ENCODE measurements at regions not wholly inside any gene's neighbourhood (a gene's known extent, or its start where the extent isn't known, plus 50 kb on each side); places are given as distances from the start of the nearest gene placed in this dataset.

GRCh38 chr10:10552948-10553347, 464.7 kb upstream of the CELF2 start:
- no peaks in the 10 kb centered on the region for H3K36me3 Mint-ChIP-seq (ENCODE audit: low read depth)
- DNase-seq (no peak), ATAC-seq (ENCODE audit: poor library complexity) (no peak)
- ChIA-PET POLR2A (no interaction called here), CTCF (no interaction called here)
- no peak overlapping the region for H3K4me3 Mint-ChIP-seq
- H3K27me3 Mint-ChIP-seq = no peaks in the 10 kb centered on the region
- Histone ChIP-seq H3K9me3 (ENCODE audit: control insufficient read depth in 1 of 2, insufficient read depth in 1 of 2, low read length in 2 of 2) (no peaks in the 10 kb centered on the region), H3K4me3 (ENCODE audit: low read length) (no peak overlapping the region), H3K36me3 (ENCODE audit: insufficient read depth, low read length) (no peaks in the 10 kb centered on the region), H3K27ac (ENCODE audit: low read depth in 1 of 2, low read length in 2 of 2) (no peak overlapping the region), H3K27me3 (ENCODE audit: control insufficient read depth in 1 of 2, insufficient read depth in 2 of 2, low read length in 2 of 2) (no peaks in the 10 kb centered on the region), H3K4me1 (ENCODE audit: insufficient read depth, low read length) (no peaks in the 10 kb centered on the region)
- intact Hi-C loops (cut with DNase I, micrococcal nuclease) = no loop called here
- TF ChIP-seq, protein P1, sequence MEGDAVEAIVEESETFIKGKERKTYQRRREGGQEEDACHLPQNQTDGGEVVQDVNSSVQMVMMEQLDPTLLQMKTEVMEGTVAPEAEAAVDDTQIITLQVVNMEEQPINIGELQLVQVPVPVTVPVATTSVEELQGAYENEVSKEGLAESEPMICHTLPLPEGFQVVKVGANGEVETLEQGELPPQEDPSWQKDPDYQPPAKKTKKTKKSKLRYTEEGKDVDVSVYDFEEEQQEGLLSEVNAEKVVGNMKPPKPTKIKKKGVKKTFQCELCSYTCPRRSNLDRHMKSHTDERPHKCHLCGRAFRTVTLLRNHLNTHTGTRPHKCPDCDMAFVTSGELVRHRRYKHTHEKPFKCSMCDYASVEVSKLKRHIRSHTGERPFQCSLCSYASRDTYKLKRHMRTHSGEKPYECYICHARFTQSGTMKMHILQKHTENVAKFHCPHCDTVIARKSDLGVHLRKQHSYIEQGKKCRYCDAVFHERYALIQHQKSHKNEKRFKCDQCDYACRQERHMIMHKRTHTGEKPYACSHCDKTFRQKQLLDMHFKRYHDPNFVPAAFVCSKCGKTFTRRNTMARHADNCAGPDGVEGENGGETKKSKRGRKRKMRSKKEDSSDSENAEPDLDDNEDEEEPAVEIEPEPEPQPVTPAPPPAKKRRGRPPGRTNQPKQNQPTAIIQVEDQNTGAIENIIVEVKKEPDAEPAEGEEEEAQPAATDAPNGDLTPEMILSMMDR (IDR thresholded peaks at IDR 0.05) = no peak
- H3K4me1 Mint-ChIP-seq (ENCODE audit: low read depth) = no peaks in the 10 kb centered on the region
- H3K9me3 Mint-ChIP-seq = no peaks in the 10 kb centered on the region
- H3K27ac Mint-ChIP-seq = no peak overlapping the region

DNA sequence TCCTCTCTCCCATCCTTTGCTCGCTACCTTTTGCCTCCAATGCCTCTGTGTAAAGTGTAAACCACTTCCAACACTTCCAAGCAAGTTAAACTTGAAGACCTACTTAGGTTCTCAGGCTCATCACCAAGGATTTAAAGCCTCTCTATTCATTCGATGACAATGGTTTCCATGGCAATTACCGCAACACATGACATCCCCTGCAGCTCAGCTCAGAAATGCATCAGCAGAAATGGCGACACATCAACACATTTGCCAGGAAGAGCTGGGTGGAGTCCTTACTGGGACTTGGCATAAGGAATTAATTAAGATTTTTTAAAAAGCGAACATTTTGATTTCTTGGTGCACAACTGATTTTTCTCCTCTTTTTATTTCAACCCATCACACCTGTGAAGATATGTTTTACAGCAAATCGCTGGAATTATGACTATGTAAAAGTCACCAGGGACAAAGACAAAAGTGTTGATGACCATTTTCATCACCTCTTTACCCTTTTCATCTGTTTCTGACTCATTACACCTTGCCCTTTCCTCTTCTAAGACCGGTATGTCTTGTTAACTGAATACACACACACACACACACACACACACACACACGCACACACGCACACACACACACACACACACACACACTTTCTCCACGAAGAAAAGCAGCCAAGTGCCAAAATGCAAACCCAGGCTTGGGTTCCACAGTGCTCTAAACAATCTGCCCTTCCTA, 453.4 kb upstream of the CELF2 start:
- CTCF ChIA-PET = no interaction called here
- no peaks in the 10 kb centered on the region for H3K36me3 Mint-ChIP-seq (ENCODE audit: low read depth)
- Histone ChIP-seq H3K27me3 (ENCODE audit: control insufficient read depth in 1 of 2, insufficient read depth in 2 of 2, low read length in 2 of 2) (peaks cover 0 to 8% of the 10 kb centered on the region in 2 experiments), H3K36me3 (ENCODE audit: insufficient read depth, low read length) (no peaks in the 10 kb centered on the region), H3K9me3 (ENCODE audit: control insufficient read depth in 1 of 2, insufficient read depth in 1 of 2, low read length in 2 of 2) (peaks cover 0 to 5% of the 10 kb centered on the region in 2 experiments), H3K27ac (ENCODE audit: low read depth in 1 of 2, low read length in 2 of 2) (no peak overlapping the region), H3K4me1 (ENCODE audit: insufficient read depth, low read length) (no peaks in the 10 kb centered on the region), H3K4me3 (ENCODE audit: low read length) (no peak overlapping the region)
- ATAC-seq (ENCODE audit: poor library complexity) (no peak), DNase-seq (no peak)
- TF ChIP-seq, protein P1 (IDR thresholded peaks at IDR 0.05) = no peak
- POLR2A ChIA-PET = no interaction called here
- H3K9me3 Mint-ChIP-seq = peaks cover 2% of the 10 kb centered on the region
- intact Hi-C loops (cut with DNase I, micrococcal nuclease) = no loop called here
- H3K4me1 Mint-ChIP-seq (ENCODE audit: low read depth) = no peaks in the 10 kb centered on the region
- H3K27ac Mint-ChIP-seq = no peak overlapping the region
- peaks cover 52% of the 10 kb centered on the region for H3K27me3 Mint-ChIP-seq
- no peak overlapping the region for H3K4me3 Mint-ChIP-seq

DNA sequence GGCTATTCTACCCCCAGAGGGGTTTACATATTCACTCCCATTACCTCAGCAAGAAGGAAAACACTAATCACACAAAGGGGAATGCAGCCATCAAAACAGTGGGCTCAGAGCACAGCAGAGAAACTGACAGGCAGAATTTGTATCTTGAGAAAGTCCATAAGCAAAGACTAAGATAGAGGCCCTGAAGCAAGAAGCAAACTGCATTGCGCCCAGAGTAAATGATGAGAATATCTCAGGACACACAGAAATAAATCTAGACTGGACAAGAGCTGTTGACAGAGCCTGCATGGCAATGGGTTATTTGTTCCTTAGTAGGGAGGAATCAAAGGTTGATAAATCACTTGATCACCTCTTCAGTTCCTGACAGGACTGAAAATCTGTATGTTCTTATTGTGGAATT, 440.7 kb upstream of the CELF2 start:
- no peak overlapping the region for H3K27ac Mint-ChIP-seq
- Histone ChIP-seq H3K27ac (ENCODE audit: low read depth in 1 of 2, low read length in 2 of 2) (no peak overlapping the region), H3K9me3 (ENCODE audit: control insufficient read depth in 1 of 2, insufficient read depth in 1 of 2, low read length in 2 of 2) (no peaks in the 10 kb centered on the region), H3K4me1 (ENCODE audit: insufficient read depth, low read length) (no peaks in the 10 kb centered on the region), H3K4me3 (ENCODE audit: low read length) (no peak overlapping the region), H3K27me3 (ENCODE audit: control insufficient read depth in 1 of 2, insufficient read depth in 2 of 2, low read length in 2 of 2) (peaks cover 0 to 12% of the 10 kb centered on the region in 2 experiments), H3K36me3 (ENCODE audit: insufficient read depth, low read length) (no peaks in the 10 kb centered on the region)
- ChIA-PET POLR2A (no interaction called here), CTCF (no interaction called here)
- DNase-seq = no peak
- no peak overlapping the region for H3K4me3 Mint-ChIP-seq
- TF ChIP-seq, protein P1 (IDR thresholded peaks at IDR 0.05) = no peak
- H3K36me3 Mint-ChIP-seq (ENCODE audit: low read depth) = no peaks in the 10 kb centered on the region
- intact Hi-C loops (cut with DNase I, micrococcal nuclease) = no loop called here
- ATAC-seq (ENCODE audit: poor library complexity) = no peak
- peaks cover 2% of the 10 kb centered on the region for H3K9me3 Mint-ChIP-seq
- H3K4me1 Mint-ChIP-seq (ENCODE audit: low read depth) = no peaks in the 10 kb centered on the region
- peaks cover 26% of the 10 kb centered on the region for H3K27me3 Mint-ChIP-seq

Data from CD4-positive, alpha-beta T cell (primary cell).